ENCODE measurements at regions not wholly inside any gene's neighbourhood (a gene's known extent, or its start where the extent isn't known, plus 50 kb on each side); places are given as distances from the start of the nearest gene placed in this dataset.

- Histone ChIP-seq H2AFZ (ENCODE audit: low read depth, low read length) (no peak overlapping the region), H3K27me3 (ENCODE audit: control insufficient read depth in 2 of 2, insufficient read depth in 2 of 2, low read length in 2 of 2) (no peaks in the 10 kb centered on the region), H3K9me1 (ENCODE audit: control insufficient read depth, insufficient read depth, low read length) (no peaks in the 10 kb centered on the region), H3K4me2 (ENCODE audit: insufficient read depth, low read length) (no peak overlapping the region), H4K20me1 (replicated peaks; ENCODE audit: control insufficient read depth, insufficient read depth, low read length) (no peaks in the 10 kb centered on the region), H3K9ac (ENCODE audit: insufficient read depth in 1 of 2, low read depth in 2 of 2, low read length in 2 of 2) (no peak overlapping the region), H3K79me2 (ENCODE audit: control insufficient read depth, insufficient read depth, low read length) (no peaks in the 10 kb centered on the region), H3K4me3 (no peak overlapping the region), H3K27ac (ENCODE audit: extremely low read depth, low read depth, low read length) (no peak overlapping the region), H3K36me3 (ENCODE audit: control insufficient read depth, insufficient read depth, low read length) (no peaks in the 10 kb centered on the region), H3K9me3 (replicated peaks; ENCODE audit: control insufficient read depth, insufficient read depth, low read depth, low read length) (no peaks in the 10 kb centered on the region), H3K4me1 (replicated peaks in 1 of 2; ENCODE audit: control insufficient read depth in 2 of 2, insufficient read depth in 2 of 2, low read length in 2 of 2) (no peaks in the 10 kb centered on the region)
- no TSS peak for BruUV-seq (replicated peaks)
- DNase-seq (ENCODE audit: extremely low read depth in 1 of 4, low spot score in 3 of 4) (no peak), ATAC-seq (no peak), FAIRE-seq (no peak)
- 0% methylated on average over 3 of the region's 3 CpGs for WGBS (ENCODE audit: insufficient coverage, low coverage, missing lambda C conversion rate)
- ChIA-PET POLR2A (no interaction called here), CTCF (ENCODE audit: low intra/inter-chr PET ratio) (no interaction called here)
- intact Hi-C loops (cut with micrococcal nuclease) (no loop called here), in situ Hi-C loops (cut with MboI) (no loop called here)
- TF ChIP-seq SRF (CRISPR knock-in tag; IDR thresholded peaks at IDR 0.05) (no peak), ERF (CRISPR knock-in tag; IDR thresholded peaks at IDR 0.05) (no peak), FOXJ3 (CRISPR knock-in tag; IDR thresholded peaks at IDR 0.05) (no peak), MGA (IDR thresholded peaks at IDR 0.05) (no peak), ZNF239 (CRISPR knock-in tag; IDR thresholded peaks at IDR 0.05) (no peak), ASH1L (IDR thresholded peaks at IDR 0.05; ENCODE audit: borderline replicate concordance, low read depth, partially characterized antibody) (no peak), NFATC3 (IDR thresholded peaks at IDR 0.05) (no peak), TEAD1 (CRISPR knock-in tag; IDR thresholded peaks at IDR 0.05) (no peak), ZNF253 (CRISPR knock-in tag; conservative IDR thresholded peaks at IDR 0.05) (no peak), FOXP1 (CRISPR knock-in tag; IDR thresholded peaks at IDR 0.05) (no peak), HSF4 (CRISPR knock-in tag; IDR thresholded peaks at IDR 0.05; ENCODE audit: borderline replicate concordance) (no peak)
Observed at GRCh38 chr11:97223647-97224046, 833.8 kb downstream of the JRKL start.

Data from K562 (cell line).